Adrenal gland (tissue), 9 donors: ENCODE measurements at regions not wholly inside any gene's neighbourhood (a gene's known extent, or its start where the extent isn't known, plus 50 kb on each side); places are given as distances from the start of the nearest gene placed in this dataset.

ENCODE experiments used
- DNase-seq, 7 donors: peaks; one replicate each; pipeline ENCODE4 v3.0.0-alpha.2; 2019 to 2020
- H3K27ac ChIP-seq, 5 donors: fragments of 200-600 bp; sonication (generic) in 4 of 5; 1 replicate in 3 of 5; 2 replicates in 2 of 5; pipeline versions ENCODE4 v1.5.1 to v1.8.0; 2016 to 2020; ENCODE audit warnings: mild to moderate bottlenecking in 1 of 5
- H3K27me3 ChIP-seq: fragments of 200-600 bp; 2 replicates; pipeline ENCODE4 v1.8.0; 2021
- H3K36me3 ChIP-seq, 2 donors: fragments of 200-600 bp; replicated peaks in 1 of 2; 1 replicate in 1 of 2; 2 replicates in 1 of 2; pipeline versions ENCODE4 v1.5.1 to v1.8.0; 2018 to 2022
- H3K4me1 ChIP-seq, 2 donors: fragments of 200-600 bp; replicated peaks in 1 of 2; 1 replicate in 1 of 2; 2 replicates in 1 of 2; pipeline versions ENCODE4 v1.5.1 to v1.8.0; 2018 to 2021
- H3K4me3 ChIP-seq, 4 donors: fragments of 200-600 bp; sonication (generic) in 3 of 4; one replicate each; pipeline ENCODE4 v1.5.1; 2016 to 2018
- H3K9me3 ChIP-seq, 3 donors: fragments of 200-600 bp; sonication (generic) in 1 of 3; replicated peaks in 1 of 3; 1 replicate in 2 of 3; 2 replicates in 1 of 3; pipeline versions ENCODE4 v1.5.1 to v1.8.0; 2016 to 2021
- CTCF ChIP-seq, 6 experiments: fragments of 450-650 bp in 4 of 6; fragments of 200-600 bp in 2 of 6; sonication (generic) in 1 of 6; IDR thresholded peaks; 1 replicate in 5 of 6; 2 replicates in 1 of 6; pipeline versions ENCODE4 v1.5.1 to v1.8.0; 2016 to 2021; ENCODE audit warnings: antibody characterized with exemption in 6 of 6, mild to moderate bottlenecking in 2 of 6, moderate library complexity in 1 of 6
- POLR2A ChIP-seq, 2 donors: fragments of 450-650 bp; IDR thresholded peaks; one replicate each; pipeline ENCODE4 v1.6.1; 2017; ENCODE audit warnings: antibody characterized with exemption in 2 of 2, mild to moderate bottlenecking in 2 of 2, moderate library complexity in 1 of 2
- WGBS, 4 donors: extraction: QIAGEN DNeasy Blood & Tissue Kit in 2 of 4; methylation state at CpG; one replicate each; pipeline versions ENCODE4 v1.1.5 to v1.1.7; 2013 to 2017; 5-methylcytosine and 5-hydroxymethylcytosine counted together
- intact Hi-C, 2 donors: fragments of 100-400 bp; cut with DNase I; formaldehyde crosslinking; loops; one replicate each; pipeline versions ENCODE4 v1.14.1 to v1.15.0; 2022 to 2023
- donor health status: healthy with polysubstance abuse.
- donor health status: Bipolar disorder and iron deficiency.
- donor health status: DM: yes; HTN: yes; CAD: no.
- donor health status: DM: no; HTN: no; CAD: no.
- donor health status: DM: no; HTN: no; CAD: no.

DNA sequence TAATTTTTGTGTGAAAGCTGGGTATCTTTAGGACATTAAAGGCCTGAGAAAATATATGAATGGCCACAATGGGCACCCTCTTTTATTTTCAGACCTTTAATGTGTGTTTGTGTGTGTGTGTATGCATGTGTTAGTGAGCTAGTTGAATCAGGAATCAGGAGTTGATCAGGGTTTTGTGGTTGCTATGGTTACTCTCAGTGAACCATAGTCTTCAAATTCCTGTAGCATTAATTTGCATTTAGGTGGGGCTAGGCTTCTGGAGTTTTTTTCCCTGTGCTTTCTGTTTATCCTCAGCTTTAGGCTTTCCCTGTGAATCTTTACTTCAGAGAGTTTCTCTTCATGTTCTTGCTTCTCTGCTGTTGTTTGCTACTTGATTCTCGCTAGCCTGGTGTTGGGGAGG, 122.0 kb upstream of the ONECUT1 start:
- TF ChIP-seq POLR2A (IDR thresholded peaks at IDR 0.05) (no peak), CTCF (IDR thresholded peaks at IDR 0.05) (no peak)
- WGBS, 4 donors = 55 to 85% (median 80%) methylated on average over 1 of the region's 1 CpG
- Histone ChIP-seq H3K4me1 (no peaks in the 10 kb centered on the region), H3K4me3 (no peak overlapping the region), H3K27ac (no peak overlapping the region), H3K36me3 (no peaks in the 10 kb centered on the region), H3K9me3 (no peaks in the 10 kb centered on the region), H3K27me3 (peaks cover 7% of the 10 kb centered on the region)
- no peak for DNase-seq
- intact Hi-C loops = no loop called here

- intact Hi-C loops = no loop called here
- Histone ChIP-seq H3K36me3 (no peaks in the 10 kb centered on the region), H3K4me1 (no peaks in the 10 kb centered on the region), H3K27me3 (no peaks in the 10 kb centered on the region), H3K27ac (no peak overlapping the region), H3K4me3 (no peak overlapping the region), H3K9me3 (no peaks in the 10 kb centered on the region)
- DNase-seq = no peak
- WGBS, 4 donors = 52 to 64% (median 54%) methylated on average over 3 of the region's 3 CpGs
- TF ChIP-seq CTCF (IDR thresholded peaks at IDR 0.05) (no peak), POLR2A (IDR thresholded peaks at IDR 0.05) (no peak)
These were observed 103.2 kb upstream of the ONECUT1 start for GRCh38 chr15:52893338-52893737.

DNA sequence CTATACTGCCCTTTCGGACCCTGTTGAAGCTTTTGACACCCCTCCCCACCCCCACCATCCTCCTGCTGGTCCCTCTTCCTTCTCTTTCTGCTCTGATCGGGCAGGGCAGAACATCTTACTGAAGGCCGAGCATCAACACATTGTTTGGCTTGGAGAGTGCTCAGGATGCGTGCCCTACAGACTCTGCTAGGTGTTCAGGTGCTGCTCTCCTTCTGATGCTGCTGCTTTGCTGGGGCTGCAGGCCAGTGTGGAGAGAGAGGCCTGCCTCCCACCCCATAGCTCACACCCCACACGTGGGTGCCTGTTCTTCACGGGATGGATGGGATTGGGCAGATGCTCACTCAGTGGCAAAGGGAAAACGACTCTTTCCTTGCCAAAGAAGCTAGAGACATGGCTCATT, 89.8 kb upstream of the ONECUT1 start:
- no peaks in the 10 kb centered on the region for H3K4me1 ChIP-seq
- no peak overlapping the region for H3K27ac ChIP-seq
- H3K36me3 ChIP-seq = no peaks in the 10 kb centered on the region
- WGBS, 4 donors = 33 to 42% (median 40%) methylated on average over 7 of the region's 7 CpGs
- TF ChIP-seq POLR2A (IDR thresholded peaks at IDR 0.05) (no peak), CTCF (IDR thresholded peaks at IDR 0.05) (no peak)
- no peak overlapping the region for H3K4me3 ChIP-seq
- intact Hi-C loops = no loop called here
- H3K9me3 ChIP-seq = no peaks in the 10 kb centered on the region
- no peak for DNase-seq
- no peaks in the 10 kb centered on the region for H3K27me3 ChIP-seq

GRCh38 chr15:52879145-52879544, 89.0 kb upstream of the ONECUT1 start:
- H3K27me3 ChIP-seq = no peaks in the 10 kb centered on the region
- no peaks in the 10 kb centered on the region for H3K36me3 ChIP-seq
- intact Hi-C loops = no loop called here
- WGBS, 4 donors = 37 to 45% (median 42%) methylated on average over 4 of the region's 4 CpGs
- H3K27ac ChIP-seq = no peak overlapping the region
- no peak for DNase-seq
- H3K9me3 ChIP-seq = no peaks in the 10 kb centered on the region
- TF ChIP-seq POLR2A (IDR thresholded peaks at IDR 0.05) (no peak), CTCF (IDR thresholded peaks at IDR 0.05) (no peak)
- no peaks in the 10 kb centered on the region for H3K4me1 ChIP-seq
- no peak overlapping the region for H3K4me3 ChIP-seq
